ENCODE measurements at regions not wholly inside any gene's neighbourhood (a gene's known extent, or its start where the extent isn't known, plus 50 kb on each side); places are given as distances from the start of the nearest gene placed in this dataset.
"Not testable (repeated sequence)": the region's sequence is repeated elsewhere in the genome, so short reads cannot be mapped to it uniquely, and the experiment has no call there.

GRCh38 chr1:19552291-19553010 is 67.1 kb upstream of the CAPZB start:
- TF ChIP-seq CTCF (IDR thresholded peaks at IDR 0.05), result no peak
- Mint-ChIP-seq H3K36me3 (ENCODE audit: low read depth) (peaks cover 5% of the 10 kb centered on the region), H3K27ac (no peak overlapping the region), H3K4me3 (no peak overlapping the region), H3K9me3 (peaks cover 14% of the 10 kb centered on the region), H3K27me3 (peaks cover 3% of the 10 kb centered on the region), H3K4me1 (no peaks in the 10 kb centered on the region)
- ATAC-seq (ENCODE audit: low read depth) (no peak), DNase-seq (no peak)
- intact Hi-C loops (cut with micrococcal nuclease), result no loop called here
- POLR2A ChIA-PET, result no interaction called here
- CTCF ChIA-PET, result no interaction called here

GRCh38 chr1:19551837-19552236 is 66.5 kb upstream of the CAPZB start:
- intact Hi-C loops (cut with micrococcal nuclease); H3K36me3 Mint-ChIP-seq (ENCODE audit: low read depth); H3K27me3 Mint-ChIP-seq; H3K4me3 Mint-ChIP-seq; CTCF ChIA-PET; H3K4me1 Mint-ChIP-seq; DNase-seq; POLR2A ChIA-PET; ATAC-seq (ENCODE audit: low read depth); H3K27ac Mint-ChIP-seq: not testable (repeated sequence)
- peaks cover 17% of the 10 kb centered on the region for H3K9me3 Mint-ChIP-seq

- CTCF ChIA-PET; ATAC-seq (ENCODE audit: low read depth): not testable (repeated sequence)
Measured at GRCh38 chr1:19550437-19550836, 65.1 kb upstream of the CAPZB start.

GRCh38 chr1:19547814-19548213 is 62.5 kb upstream of the CAPZB start:
- ATAC-seq (ENCODE audit: low read depth) (no peak), DNase-seq (no peak)
- H3K27ac Mint-ChIP-seq, result no peak overlapping the region
- no peak overlapping the region for H3K4me3 Mint-ChIP-seq
- intact Hi-C loops (cut with micrococcal nuclease), result no loop called here
- H3K9me3 Mint-ChIP-seq, result peaks cover 30% of the 10 kb centered on the region
- H3K4me1 Mint-ChIP-seq, result no peaks in the 10 kb centered on the region
- POLR2A ChIA-PET, result no interaction called here
- TF ChIP-seq CTCF (IDR thresholded peaks at IDR 0.05), result no peak
- CTCF ChIA-PET, result no interaction called here
- H3K27me3 Mint-ChIP-seq, result peaks cover 15% of the 10 kb centered on the region
- H3K36me3 Mint-ChIP-seq (ENCODE audit: low read depth), result peaks cover 5% of the 10 kb centered on the region

More at GRCh38 chr1:19550437-19550836, 65.1 kb upstream of the CAPZB start:
- H3K27me3 Mint-ChIP-seq; H3K36me3 Mint-ChIP-seq (ENCODE audit: low read depth); H3K27ac Mint-ChIP-seq; H3K4me3 Mint-ChIP-seq; intact Hi-C loops (cut with micrococcal nuclease); DNase-seq; H3K4me1 Mint-ChIP-seq; POLR2A ChIA-PET: not testable (repeated sequence)
- H3K9me3 Mint-ChIP-seq, result peaks cover 29% of the 10 kb centered on the region

GRCh38 chr1:19536519-19536918 is 51.2 kb upstream of the CAPZB start:
- no peaks in the 10 kb centered on the region for H3K27me3 Mint-ChIP-seq
- intact Hi-C loops (cut with micrococcal nuclease), result no loop called here
- no peak overlapping the region for H3K27ac Mint-ChIP-seq
- H3K4me3 Mint-ChIP-seq, result no peak overlapping the region
- H3K9me3 Mint-ChIP-seq, result peaks cover 7% of the 10 kb centered on the region
- POLR2A ChIA-PET, result no interaction called here
- CTCF ChIA-PET, result no interaction called here
- no peak for DNase-seq
- no peak for ATAC-seq (ENCODE audit: low read depth)
- H3K36me3 Mint-ChIP-seq (ENCODE audit: low read depth), result no peaks in the 10 kb centered on the region
- no peaks in the 10 kb centered on the region for H3K4me1 Mint-ChIP-seq
- no peak for TF ChIP-seq CTCF (IDR thresholded peaks at IDR 0.05)

GRCh38 chr1:19535214-19535613 is 49.9 kb upstream of the CAPZB start:
- POLR2A ChIA-PET, result no interaction called here

More at GRCh38 chr1:19535214-19535613, 49.9 kb upstream of the CAPZB start:
- Mint-ChIP-seq H3K9me3 (peaks cover 13% of the 10 kb centered on the region), H3K4me3 (no peak overlapping the region), H3K4me1 (no peaks in the 10 kb centered on the region), H3K27ac (no peak overlapping the region), H3K27me3 (no peaks in the 10 kb centered on the region), H3K36me3 (ENCODE audit: low read depth) (no peaks in the 10 kb centered on the region)
- no peak for ATAC-seq (ENCODE audit: low read depth)
- CTCF ChIA-PET, result no interaction called here
- DNase-seq, result no peak
- no peak for TF ChIP-seq CTCF (IDR thresholded peaks at IDR 0.05)
- intact Hi-C loops (cut with micrococcal nuclease), result no loop called here
